CD4-positive, alpha-beta T cell treated with Interleukin-15 for 4 hours (primary cell): ENCODE measurements at regions not wholly inside any gene's neighbourhood (a gene's known extent, or its start where the extent isn't known, plus 50 kb on each side); places are given as distances from the start of the nearest gene placed in this dataset.

Experiments used
- DNase-seq: peaks from one replicate; pipeline ENCODE4 v3.0.0-alpha.2; 2020; ENCODE audit warnings: low spot score

DNA sequence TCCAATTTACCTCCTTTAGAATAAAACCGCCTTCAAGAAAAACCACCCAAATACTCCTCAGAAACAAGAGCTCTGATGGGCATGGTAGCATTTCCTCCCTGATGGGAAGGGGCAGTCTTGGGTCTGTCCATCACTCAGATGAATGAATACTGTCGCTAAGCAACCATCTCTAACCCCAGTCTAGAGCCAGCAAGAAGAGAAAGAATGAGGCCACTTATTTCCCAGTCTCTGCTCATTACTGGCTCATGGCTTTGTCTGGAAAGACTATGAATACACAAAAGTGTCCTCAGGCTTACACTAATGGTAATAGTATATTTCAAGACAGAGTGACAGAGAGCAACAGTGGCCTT, 51.0 kb upstream of the F3 start:
- DNase-seq: no peak

GRCh38 chr1:94591823-94592570, 50.4 kb upstream of the F3 start:
- DNase-seq: no peak
